Ishikawa (cell line): ENCODE measurements at regions not wholly inside any gene's neighbourhood (a gene's known extent, or its start where the extent isn't known, plus 50 kb on each side); places are given as distances from the start of the nearest gene placed in this dataset.

ENCODE experiments used
- EP300 ChIP-seq: IDR thresholded peaks from 2 replicates; pipeline ENCODE4 v1.6.1; 2012; ENCODE audit warnings: borderline replicate concordance
- FOXM1 ChIP-seq: IDR thresholded peaks from 2 replicates; pipeline ENCODE4 v1.6.1; 2012; ENCODE audit warnings: low read depth, borderline replicate concordance
- TAF1 ChIP-seq: IDR thresholded peaks from 2 replicates; pipeline ENCODE4 v1.6.1; 2012; ENCODE audit warnings: low read depth, mild to moderate bottlenecking
- TEAD4 ChIP-seq: IDR thresholded peaks from 2 replicates; pipeline ENCODE4 v1.6.1; 2012
- ZBTB7A ChIP-seq: IDR thresholded peaks from 2 replicates; pipeline ENCODE4 v1.6.1; 2012; ENCODE audit warnings: low read depth
- TF ChIP-seq, protein P1 (sequence below): IDR thresholded peaks from 2 replicates; pipeline ENCODE4 v1.6.1; 2012

DNA sequence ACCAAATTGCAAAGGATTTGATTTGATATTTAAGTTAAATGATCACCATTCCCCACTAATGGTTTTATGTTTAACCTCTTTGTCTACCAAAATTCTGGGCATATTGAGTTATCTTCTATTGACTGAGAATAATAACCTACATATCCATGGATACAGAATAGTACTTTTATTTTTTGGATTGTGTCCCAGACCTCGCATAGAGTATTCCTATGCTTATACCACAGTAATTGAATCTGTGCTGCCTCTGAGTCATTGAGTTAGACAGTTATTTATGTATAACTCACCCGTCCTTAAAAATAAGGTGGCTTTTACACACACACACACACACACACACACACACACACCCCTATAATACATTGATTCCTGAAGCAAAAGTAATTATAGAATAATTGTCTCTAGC, 690.1 kb upstream of the BCHE start:
- TF ChIP-seq TAF1: no peak
- no peak for TF ChIP-seq FOXM1
- TF ChIP-seq TEAD4: no peak
- TF ChIP-seq, protein P1, sequence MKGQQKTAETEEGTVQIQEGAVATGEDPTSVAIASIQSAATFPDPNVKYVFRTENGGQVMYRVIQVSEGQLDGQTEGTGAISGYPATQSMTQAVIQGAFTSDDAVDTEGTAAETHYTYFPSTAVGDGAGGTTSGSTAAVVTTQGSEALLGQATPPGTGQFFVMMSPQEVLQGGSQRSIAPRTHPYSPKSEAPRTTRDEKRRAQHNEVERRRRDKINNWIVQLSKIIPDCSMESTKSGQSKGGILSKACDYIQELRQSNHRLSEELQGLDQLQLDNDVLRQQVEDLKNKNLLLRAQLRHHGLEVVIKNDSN: no peak
- TF ChIP-seq ZBTB7A: no peak
- TF ChIP-seq EP300: no peak
